NCI-H2171 treated with DMSO at 0.1 percent for 48 hours (cell line): ENCODE measurements at regions not wholly inside any gene's neighbourhood (a gene's known extent, or its start where the extent isn't known, plus 50 kb on each side); places are given as distances from the start of the nearest gene placed in this dataset.
"Not testable (repeated sequence)": the region's sequence is repeated elsewhere in the genome, so short reads cannot be mapped to it uniquely, and the experiment has no call there.

Experiments used
- DNase-seq: peaks from one replicate; lab custom pipeline; 2025; lab: John Stamatoyannopoulos, UW

DNA sequence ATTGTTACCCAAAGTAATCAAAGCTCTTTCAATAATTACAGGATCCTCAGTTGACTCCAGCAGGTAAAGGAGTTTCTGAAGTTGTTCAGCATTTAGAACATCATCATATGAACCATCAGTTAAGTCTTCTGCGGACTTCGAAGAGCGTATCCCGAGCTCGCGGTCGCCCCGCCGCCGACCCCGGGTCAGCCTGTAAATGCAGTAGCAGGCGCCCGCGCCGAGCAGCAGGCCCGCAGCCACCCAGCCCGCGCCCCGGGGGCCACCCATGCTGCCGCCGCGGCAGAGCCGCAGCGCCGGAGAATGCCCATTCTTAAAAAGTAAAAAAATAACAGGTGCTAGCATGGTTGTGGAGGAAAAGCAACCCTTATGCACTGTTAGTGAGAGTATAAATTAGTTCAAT, 444.5 kb downstream of the NSUN3 start:
- DNase-seq = not testable (repeated sequence)

DNA sequence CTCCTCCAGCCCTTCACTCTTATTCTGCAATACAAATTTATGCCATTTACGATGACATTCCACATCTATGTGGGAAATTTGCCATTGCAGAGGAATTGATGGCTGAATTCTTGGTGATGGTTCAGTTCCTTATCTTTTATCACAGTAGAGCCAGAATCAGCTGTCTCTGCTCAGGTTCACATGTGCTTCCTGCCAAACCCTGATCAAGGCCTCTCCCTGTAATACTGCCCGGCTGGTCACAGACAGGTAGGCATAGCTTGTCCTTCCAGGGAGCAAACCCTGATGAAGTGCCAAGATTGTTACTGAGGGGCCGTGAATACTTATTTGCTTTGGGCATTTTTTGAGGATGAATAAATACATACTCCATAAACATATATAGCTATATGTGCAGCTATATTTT, 450.0 kb downstream of the NSUN3 start:
- DNase-seq = no peak

DNA sequence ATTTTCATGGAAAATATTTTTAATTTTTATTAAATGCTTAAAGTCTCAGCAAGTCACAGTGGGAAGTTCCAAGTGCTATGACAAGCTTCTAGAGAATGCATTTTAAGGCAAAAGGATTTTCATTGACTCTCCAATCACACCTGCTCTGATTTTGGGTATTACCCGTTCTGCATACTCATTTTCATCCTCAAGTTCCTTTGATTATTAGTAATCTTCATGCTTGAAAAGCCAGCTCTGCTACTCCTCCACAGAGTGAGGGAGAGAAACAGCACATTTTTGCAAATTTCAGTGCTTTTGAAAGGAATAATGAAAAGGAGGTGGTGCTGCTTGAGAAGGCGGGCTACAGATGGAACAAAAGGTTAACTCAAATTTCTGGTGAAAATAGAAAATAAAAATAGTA, 450.7 kb downstream of the NSUN3 start:
- no peak for DNase-seq

DNA sequence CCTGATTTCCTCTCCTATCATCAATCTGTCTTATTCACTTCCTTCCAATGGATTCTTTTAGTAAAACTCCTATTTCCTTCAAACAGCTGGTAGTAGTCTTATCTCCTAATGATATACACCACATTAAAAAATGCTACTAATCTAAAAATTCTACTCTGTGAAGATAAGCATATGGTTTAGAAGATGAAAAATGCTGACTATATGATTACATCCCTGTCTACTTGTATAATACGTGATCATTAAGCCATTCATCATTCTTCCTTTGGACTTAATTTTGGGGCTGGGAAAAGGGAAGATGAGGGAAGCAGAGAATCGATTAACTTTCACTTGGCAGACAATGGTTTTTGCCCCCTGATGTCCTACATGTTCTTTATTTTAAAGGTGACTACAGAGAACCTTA, 453.1 kb downstream of the NSUN3 start:
- DNase-seq = no peak

DNA sequence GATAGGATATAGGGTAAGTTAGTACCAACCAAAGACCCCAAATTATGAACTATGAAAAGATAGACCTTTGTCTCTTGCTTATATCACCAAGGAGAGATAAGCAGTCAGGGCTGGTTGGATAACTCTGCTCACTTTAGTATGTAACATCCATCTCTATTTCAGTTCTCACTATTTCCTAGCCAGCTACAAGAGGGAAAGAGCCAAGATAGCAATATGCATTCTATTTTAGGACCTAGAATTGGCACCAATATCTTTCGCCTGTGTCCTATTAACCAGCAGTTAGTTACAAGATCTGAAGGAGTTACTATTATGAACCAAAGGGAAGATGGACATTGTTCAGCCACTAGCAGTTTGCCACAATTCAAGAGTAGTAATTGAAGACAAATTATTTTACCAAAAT, 457.5 kb downstream of the NSUN3 start:
- DNase-seq = no peak

DNA sequence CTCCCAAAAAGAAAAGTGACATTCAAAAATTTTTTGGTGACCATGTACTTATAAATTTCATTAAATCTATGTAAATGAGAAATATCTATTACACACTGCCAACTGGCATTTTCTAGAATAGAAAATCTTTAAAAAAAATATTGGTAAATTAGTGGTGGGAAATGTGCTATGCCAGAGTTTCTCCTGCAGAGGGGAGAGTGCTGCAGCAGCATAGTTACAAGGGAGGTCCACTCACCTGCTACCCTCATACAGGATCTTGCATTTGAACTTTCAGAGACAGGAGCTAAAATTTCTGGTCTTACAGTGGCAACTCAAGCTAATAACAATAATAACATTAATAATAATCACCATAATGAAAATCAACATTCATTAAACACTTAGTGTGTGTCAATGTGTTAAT, 459.6 kb downstream of the NSUN3 start:
- no peak for DNase-seq

DNA sequence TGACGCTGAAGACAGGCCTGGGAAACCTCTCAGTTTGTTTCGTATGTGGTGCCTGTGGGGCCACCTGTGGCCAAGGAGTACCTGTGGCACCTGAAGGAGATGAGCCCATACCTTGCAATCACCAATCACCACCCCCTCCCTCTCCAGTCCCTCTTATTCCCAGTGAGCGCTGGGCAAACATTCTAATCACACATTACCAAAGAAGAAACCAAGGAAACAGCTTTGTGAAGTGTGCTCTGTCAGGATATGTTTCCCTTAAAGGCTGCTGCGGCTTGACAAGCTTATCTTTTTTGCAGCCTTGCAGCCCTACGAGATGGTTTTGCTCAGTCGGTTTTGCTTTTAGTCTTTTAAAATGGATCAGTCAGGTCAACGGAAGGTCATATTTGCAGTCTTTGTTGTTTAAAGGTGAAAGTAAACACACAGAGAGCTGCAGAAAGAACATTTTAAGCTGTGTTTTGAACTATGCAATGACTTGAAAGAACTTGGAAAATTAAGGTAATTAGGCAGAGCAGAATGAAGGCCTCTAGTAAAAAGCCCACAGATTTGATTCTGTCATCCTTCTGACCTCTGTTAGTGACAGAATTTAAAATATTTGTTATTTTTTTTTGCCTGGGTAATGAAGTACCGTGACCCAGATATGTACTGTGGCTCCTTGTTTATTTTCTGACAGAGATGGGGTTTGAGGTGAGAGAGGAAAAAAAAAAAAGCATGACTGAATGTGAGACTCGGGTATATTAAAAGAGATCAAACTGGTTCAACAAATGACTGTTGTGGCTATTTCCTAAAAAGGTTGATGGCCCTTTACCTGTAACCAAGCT, 461.4 kb downstream of the NSUN3 start:
- no peak for DNase-seq

DNA sequence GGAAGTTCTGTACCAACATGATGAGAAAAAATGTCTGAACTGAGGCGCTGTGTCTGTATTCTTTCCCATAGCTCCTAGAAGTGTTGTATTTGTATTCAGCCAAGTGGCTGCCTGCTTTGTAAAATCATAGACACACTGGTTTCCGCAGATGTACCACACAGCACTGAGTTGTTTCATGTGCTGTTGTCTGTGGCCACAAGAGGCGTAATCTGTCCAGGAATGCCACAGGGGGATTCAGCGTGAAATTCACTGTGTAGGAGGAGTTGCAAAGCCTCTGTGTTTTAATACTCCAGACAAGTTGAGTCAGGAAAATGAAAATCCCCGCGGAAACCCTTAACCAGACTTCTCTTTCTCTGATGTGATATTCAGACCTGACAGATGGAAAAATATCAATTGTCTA, 462.2 kb downstream of the NSUN3 start:
- DNase-seq = no peak

DNA sequence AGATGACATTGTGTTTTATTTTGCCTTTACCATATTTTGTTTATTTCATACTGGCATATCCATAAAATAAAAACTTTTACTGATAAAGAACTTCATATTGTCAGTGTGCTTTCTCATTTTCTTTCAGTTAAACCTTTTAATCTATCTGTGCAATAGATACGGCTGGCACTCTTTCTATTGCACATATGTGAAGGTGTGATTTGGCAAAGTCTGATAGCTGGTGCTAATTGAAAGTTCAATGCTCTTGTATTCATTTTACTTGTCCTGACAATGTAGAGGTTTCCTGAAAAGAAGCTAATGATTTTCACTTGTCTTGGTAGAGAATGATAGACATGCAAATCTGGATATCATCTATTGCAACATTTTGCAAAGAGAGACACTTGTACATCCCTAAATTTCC, 467.0 kb downstream of the NSUN3 start:
- DNase-seq = no peak

DNA sequence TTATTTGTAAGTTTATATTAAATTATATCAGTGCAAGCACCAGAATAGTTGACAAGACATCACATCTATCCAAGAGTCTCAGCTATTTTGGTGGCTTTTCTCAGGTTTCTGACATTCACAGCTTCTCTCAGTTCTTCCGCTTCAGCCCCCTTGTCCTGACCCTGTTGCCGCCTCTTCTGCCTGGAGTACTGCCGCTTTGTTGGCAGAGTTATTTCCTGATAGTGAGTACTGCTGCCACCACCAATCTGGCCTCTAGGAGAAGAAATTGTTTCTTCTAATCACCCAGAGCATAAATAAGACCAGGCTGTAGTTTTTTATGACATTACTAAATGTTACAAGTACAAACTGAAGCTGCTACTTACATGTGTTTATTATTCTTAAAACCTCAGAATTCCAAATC, 470.1 kb downstream of the NSUN3 start:
- no peak for DNase-seq

DNA sequence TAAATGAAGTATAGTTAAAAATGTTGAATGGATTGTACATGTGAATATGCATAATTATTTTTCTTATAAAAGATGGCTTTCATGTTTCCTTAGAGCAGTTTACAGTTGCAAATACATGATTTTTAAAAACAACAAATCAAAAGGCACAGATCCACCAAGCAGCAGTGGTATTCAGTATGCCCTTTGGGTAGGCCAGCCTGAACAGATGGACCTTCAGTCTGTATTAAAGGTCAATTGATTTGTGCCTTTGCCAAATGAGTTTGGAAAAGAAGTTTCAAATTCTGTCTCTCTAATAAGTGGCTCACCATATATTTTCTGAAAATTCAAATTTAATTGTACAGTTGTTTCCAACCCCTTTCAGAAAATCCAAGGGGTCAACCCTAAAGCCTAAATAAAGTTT, 477.1 kb downstream of the NSUN3 start:
- DNase-seq = no peak

DNA sequence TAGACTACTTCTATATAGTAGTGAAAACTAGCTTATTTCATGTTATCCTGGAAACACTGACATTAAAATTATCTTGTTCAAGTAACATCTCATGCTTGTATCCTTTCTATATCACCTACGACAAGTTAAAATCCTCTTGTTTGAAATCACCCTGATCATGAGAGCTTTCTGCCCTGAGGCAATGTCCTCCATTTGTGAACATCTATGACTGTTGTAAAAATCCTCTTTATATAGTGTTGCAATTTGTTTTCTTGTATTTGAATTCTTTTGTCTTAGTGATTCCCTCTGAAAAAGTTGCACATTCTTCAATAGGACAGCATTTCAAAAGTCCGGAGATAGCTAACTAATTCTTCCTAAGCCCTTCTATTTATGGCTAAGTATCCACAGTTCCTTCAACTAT, 480.3 kb downstream of the NSUN3 start:
- DNase-seq = no peak

DNA sequence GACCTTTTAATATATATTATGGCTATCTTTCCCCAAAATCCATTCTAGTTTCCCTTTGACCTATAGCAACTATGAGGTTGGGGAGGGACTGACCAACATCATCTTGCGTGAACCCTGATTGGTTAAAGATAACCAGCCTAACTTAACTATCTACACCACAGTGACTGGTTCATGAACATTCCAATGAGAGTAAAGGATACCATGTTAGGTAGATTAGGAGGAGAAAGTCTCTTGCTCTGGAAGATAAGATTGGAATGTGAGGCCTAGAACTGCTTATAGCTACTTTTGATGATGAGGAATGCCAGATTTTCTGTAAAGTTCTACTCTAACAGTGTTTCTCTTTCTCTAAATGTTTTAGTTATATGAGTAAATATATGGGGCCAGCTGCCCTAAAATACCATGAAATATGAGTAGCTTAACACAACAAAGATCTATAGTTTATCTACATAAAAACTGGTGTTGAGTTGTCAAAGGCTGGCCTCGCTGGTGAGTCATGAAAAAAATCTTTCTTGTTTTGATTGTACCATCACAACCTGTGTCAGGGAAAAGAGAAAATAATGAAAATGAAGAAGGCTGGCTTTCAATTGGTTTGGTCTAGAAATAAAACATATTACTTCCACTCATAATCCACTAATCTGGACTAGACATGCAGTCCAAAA, 481.4 kb downstream of the NSUN3 start:
- no peak for DNase-seq

DNA sequence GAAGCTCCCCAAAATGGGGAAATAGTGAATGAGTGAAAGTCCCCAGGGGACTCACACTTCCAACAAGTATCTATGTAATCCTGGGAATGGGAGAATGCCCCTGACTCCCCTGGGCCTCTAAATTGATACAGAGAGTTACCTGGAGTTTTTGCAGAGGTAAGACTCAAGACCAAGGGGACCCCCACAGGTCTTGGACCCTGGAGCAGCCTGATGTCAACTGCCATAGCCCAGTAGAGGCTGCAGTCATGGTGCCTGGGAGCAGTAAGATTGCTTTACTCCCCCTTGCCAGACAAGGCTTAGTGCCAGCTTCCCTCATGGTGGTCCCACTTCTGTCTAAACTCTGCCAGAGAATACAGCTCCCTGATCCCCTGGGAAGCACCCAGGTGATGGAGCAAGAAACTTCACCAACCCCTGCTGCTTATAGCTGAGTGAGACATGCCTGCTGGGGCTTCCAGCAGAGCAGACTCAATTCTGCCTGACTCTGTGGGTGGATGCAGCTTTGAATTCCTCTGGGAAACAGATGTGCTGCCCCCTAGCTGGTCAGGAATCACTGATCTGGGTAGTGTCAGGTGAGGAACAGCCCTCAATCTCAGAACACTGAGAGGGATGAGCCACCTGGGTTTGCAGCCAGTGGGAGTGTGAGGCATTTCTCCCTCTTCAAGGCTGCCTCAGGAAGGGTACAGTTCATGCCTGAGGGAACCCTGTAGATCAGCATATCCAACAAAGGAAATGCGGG, 485.9 kb downstream of the NSUN3 start:
- no peak for DNase-seq

DNA sequence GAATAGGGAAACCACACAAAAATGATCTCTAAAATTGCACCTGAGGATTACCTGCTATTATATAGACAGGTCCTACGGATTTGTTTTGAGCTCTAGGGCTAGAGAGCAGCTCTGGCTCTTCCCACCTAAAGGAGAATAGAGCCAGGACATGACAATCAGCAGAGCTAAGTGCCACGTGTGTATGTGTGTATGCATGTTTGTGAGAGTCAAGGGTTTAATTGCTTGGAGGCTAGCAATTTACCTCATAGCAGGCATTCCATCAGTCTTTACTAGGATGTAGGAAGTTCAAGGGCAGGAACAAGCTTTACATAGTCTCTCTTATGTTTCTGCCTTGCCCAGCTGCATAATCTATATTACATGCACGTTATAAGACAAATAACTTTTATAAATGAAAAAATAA, 498.2 kb downstream of the NSUN3 start:
- no peak for DNase-seq

DNA sequence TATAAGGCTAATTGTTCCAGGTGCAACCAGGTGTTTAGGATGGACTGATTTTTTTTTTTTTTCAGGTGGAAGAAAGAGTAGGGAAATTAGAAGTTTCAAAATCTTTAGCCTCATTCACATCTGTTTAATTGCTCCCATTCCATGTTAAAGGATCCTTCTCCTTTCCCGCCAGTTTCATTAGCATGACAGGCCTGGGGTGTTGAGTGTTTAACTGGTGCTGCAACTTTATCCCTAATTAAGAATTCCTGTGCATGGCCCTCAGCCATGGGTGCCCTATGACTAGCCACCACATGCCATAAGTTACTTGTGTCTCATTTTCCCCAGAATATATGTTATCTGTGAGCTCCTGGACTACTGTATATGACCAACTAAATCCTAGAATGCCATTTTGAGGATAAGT, 501.4 kb downstream of the NSUN3 start:
- DNase-seq = no peak

DNA sequence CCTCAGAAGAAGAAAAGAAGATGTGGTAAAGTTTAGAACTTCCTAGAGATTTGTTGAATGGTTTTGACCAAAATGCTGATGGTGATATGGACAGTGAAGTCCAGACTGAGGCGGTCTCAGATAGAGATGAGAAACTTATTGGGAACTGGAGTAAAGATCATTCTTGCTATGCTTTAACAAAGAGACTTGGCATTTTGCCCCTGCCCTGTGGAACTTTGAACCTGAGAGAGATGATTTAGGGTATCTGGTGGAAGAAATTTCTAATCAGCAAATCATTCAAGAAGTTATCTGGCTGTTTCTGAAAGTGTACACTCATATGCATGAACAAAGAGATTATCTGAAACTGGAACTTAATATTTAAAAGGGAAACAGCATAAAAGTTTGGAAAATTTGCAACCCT, 505.2 kb downstream of the NSUN3 start:
- DNase-seq = no peak

DNA sequence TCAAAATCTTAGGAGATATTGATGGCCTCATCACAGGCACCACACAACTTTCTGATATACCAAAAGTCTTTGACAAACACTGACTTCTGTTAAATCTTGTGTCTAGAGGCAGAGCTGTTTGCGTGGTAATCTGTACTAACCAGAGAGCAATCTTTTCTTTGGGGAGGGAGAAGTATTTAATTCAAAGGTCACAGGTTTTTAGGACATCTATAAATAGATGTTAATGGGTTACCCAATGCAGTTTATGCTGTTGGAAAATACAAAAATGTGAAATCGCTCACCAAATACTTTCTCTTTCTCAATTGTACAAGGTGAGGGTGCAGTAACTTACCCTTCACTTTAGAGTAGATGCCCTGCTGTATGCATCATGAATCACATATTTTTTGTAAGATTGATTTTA, 510.5 kb downstream of the NSUN3 start:
- no peak for DNase-seq

DNA sequence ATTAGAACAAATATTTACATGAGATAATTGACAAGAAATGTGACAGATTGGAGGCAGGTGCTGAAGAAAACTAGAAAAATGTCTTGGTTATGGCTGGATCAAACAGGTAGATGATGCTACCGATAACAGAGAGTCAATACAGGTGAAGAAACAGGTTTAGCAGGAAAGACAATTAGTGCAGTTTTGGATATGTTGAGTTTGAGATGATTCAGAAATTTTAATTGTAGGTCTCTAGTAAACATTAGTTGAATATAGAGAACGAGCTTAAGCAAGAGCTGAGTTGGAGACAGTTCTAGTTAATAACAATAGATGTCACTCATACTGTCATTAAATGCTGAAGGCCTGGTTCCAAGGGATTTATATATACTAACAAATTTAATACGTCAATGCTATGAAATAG, 524.4 kb downstream of the NSUN3 start:
- DNase-seq = no peak

DNA sequence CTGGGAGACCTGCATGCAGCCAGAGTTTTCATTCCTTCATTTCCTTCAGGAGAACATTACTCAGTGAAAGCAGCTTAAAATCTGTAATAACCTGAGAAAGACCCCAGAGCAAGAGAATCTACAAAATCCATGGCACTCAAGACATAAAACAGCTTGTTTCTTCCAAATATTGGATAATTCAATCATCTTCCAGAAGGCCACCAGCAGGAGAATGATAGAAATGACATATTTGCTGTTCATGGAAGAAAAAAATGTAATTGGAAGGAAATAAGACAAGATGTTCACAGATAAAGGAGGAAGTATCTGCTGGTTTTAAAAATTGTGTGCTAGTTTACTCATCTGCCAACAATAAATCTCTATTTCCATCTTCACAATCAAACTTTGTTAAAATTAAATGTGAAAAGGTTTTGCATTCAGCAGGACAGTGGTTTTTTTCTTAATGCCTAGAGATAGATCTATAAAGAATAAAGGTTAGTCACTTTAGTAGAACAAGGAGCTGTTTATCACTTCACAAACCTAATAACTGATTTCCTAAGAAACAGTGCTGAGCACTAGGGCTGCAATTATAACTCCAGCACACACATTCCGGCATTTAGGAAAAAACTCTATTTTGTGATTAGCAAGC, 530.8 kb downstream of the NSUN3 start:
- no peak for DNase-seq

DNA sequence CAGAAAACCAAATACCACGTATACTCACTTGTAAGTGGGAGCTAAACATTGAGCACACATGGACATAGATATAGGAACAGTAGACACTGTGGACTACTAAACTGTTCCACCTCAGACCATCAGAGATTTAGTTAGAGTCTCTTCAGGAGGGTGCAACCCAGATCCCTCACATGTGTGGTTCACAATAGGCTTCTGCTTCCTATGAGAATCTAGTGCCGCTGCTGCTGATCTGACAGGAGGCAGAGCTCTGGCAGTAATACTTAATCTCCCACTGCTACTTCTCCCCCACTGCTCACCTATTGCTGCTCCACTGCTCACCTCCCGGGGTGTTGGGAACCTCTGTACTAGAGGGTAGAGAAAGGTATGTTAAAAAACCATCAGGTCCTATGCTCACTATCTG, 533.3 kb downstream of the NSUN3 start:
- no peak for DNase-seq

DNA sequence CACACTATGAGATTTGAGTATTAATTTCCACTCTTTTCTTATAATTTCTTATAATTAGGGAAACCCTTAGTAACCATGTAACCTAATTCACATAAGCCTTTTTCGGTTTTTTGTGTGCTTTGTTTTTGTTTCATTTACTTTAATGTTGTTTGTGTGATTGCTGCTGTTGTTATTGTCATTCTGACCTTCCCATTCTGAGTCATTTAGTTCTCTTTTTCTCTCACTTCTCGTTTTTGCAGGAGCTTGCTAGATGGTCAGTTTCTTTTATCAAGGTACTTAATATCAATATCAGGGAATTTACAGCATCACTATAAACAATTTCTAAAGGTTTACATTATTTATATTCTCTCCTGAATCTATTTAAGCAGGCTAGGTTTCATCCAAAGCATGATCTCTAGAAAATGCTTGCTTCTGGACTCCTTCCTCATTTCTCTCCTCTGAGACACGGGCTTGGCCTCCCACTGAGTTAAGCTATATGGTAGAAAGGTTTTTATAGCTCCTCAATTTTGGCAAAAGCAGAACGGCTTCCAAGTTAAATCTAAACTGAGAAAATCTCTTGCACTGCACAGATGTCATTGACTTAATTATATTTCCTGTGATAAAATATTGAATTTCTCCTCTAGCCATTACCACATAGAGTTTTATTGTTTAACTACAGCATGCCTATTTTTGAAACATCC, 534.2 kb downstream of the NSUN3 start:
- DNase-seq = no peak
